ENCODE measurements at regions not wholly inside any gene's neighbourhood (a gene's known extent, or its start where the extent isn't known, plus 50 kb on each side); places are given as distances from the start of the nearest gene placed in this dataset.

DNA sequence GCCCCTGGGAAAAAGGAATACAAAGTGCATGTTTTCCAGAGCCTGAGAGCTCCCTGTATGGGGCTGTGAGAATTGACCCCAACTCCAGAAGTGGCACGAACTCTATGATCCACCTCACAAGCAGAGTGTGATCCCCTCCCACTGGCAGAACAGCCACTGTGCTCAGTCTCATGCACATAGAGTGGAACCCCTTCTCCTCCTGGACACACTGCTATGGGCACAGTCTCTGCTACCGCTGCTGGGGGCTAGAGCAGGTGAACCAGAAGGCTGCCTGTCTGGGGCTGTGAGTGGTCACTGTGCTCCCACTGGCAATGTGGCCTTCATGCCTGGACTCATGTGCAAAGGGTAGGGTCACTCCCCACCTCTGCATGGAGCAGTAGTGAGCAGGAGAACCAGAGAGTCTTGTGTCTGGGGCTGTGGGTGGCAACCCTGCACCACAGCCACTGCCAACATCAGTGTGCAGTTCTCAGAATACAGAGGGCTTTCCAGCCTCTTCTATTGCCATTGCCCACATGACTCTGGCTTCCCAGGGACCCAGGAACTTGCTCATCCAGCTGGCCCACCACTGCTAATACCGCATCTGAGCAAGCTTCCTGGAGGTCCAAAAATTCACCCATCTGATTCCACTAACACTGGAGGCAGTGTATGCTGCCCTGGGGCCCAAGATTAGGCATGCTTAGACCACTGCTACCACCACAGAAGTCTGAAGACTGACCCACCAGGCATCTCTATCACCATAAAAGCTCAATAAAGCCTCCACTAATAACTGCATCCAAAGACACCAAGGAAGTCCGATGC, 343.7 kb upstream of the SOX14 start:
- no peak for TF ChIP-seq CTCF (IDR thresholded peaks at IDR 0.05; ENCODE audit: low read depth, low read length, missing input control)
- no peak for TF ChIP-seq YY1 (IDR thresholded peaks at IDR 0.05)
- TF ChIP-seq, protein P1, sequence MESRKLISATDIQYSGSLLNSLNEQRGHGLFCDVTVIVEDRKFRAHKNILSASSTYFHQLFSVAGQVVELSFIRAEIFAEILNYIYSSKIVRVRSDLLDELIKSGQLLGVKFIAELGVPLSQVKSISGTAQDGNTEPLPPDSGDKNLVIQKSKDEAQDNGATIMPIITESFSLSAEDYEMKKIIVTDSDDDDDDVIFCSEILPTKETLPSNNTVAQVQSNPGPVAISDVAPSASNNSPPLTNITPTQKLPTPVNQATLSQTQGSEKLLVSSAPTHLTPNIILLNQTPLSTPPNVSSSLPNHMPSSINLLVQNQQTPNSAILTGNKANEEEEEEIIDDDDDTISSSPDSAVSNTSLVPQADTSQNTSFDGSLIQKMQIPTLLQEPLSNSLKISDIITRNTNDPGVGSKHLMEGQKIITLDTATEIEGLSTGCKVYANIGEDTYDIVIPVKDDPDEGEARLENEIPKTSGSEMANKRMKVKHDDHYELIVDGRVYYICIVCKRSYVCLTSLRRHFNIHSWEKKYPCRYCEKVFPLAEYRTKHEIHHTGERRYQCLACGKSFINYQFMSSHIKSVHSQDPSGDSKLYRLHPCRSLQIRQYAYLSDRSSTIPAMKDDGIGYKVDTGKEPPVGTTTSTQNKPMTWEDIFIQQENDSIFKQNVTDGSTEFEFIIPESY (IDR thresholded peaks at IDR 0.05), result no peak
- no peak for TF ChIP-seq GABPA (IDR thresholded peaks at IDR 0.05 in 1 of 2, conservative IDR thresholded peaks at IDR 0.05 in 1 of 2)
- TF ChIP-seq JUND (IDR thresholded peaks at IDR 0.05), result no peak
- no peak for TF ChIP-seq RAD21 (IDR thresholded peaks at IDR 0.05)
- no peak for TF ChIP-seq TAF1 (conservative IDR thresholded peaks at IDR 0.05)
- no peak for TF ChIP-seq MAX (IDR thresholded peaks at IDR 0.05)

Measured in liver (tissue), 3 donors.